ENCODE measurements at regions not wholly inside any gene's neighbourhood (a gene's known extent, or its start where the extent isn't known, plus 50 kb on each side); places are given as distances from the start of the nearest gene placed in this dataset.

DNA sequence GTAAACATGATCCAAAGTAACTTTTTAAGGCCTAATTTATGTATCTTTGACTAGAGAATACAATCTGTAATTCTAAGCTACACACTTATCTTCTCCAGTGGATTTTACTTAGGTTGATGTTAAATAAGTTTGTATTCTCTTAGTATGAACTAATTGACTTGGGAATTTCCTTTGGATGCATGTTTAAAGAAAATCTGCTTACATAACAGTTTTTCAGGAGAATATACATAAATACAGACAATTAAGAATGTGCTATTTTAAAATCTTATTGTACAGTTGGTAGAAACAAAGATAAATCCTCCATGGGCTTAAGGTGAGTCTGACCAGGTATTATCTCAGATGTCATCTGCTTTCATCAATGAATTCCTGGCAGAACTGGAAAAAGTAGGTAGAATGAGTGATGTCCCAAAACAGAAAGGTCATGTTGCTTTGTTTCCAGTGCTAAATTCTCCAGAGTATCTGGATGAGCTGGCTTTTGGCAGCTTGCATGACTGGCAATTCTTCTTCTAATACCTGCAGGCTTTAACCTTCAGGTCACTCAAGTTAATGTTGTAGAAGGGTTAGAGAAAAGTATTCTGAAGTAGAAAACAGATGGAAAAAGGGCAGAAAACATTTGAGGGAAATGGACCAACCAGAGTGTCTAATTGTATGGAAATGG is 150.6 kb downstream of the MACIR start:
- Histone ChIP-seq H3K4me3 (ENCODE audit: low read depth, low read length) (no peak overlapping the region), H3K36me3 (ENCODE audit: insufficient read depth, low read length) (no peaks in the 10 kb centered on the region), H3K79me2 (ENCODE audit: control insufficient read depth, insufficient read depth, low read length, unreplicated experiment) (no peaks in the 10 kb centered on the region), H3K27ac (ENCODE audit: low read depth, low read length) (no peak overlapping the region), H2AFZ (ENCODE audit: low read length, unreplicated experiment) (no peak overlapping the region), H3K27me3 (ENCODE audit: insufficient read depth, low read length) (no peaks in the 10 kb centered on the region), H3K4me1 (ENCODE audit: control insufficient read depth, insufficient read depth, low read length, unreplicated experiment) (no peaks in the 10 kb centered on the region)

DNA sequence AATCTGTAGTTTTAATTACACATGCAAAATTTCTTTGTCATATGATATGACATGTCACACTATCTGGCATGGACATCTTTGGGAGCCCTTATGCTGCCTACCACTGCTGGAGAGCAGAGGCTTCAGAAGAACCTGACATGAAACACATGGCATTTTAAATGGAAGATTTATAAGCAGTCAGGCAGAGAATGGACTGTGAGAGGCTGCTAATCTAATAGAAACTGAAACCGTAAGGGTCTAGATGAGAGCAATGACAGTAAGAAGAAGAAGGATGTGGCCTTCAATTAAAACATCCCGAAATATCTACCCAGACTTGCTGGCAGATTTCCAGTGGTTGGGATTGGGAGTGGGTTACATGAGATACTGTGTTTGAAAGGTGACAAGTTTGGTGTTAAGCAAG is 149.8 kb downstream of the MACIR start:
- H3K27me3 ChIP-seq (ENCODE audit: insufficient read depth, low read length), result no peaks in the 10 kb centered on the region
- no peak overlapping the region for H3K27ac ChIP-seq (ENCODE audit: low read depth, low read length)
- H3K4me1 ChIP-seq (ENCODE audit: control insufficient read depth, insufficient read depth, low read length, unreplicated experiment), result no peaks in the 10 kb centered on the region
- no peaks in the 10 kb centered on the region for H3K36me3 ChIP-seq (ENCODE audit: insufficient read depth, low read length)
- H2AFZ ChIP-seq (ENCODE audit: low read length, unreplicated experiment), result no peak overlapping the region
- no peak overlapping the region for H3K4me3 ChIP-seq (ENCODE audit: low read depth, low read length)
- no peaks in the 10 kb centered on the region for H3K79me2 ChIP-seq (ENCODE audit: control insufficient read depth, insufficient read depth, low read length, unreplicated experiment)

DNA sequence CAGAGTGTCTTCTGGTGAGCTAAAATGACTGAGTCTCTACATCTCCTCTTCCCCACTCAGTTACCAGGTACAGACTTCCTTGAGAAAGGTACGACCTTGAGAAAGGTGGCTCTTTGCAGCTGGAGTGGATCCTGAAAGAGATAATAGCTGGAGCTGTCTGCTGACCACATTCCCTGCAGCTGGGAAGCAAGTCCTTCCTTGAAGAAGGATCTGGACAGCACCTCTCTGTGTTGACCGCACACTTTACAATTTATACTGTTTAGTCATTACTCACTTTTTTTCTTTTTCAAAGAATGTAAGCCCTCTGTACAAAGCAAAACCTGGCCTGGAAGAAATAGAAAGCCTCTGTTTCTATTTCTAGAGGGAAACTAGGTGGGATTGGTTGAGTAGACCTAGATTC is 148.8 kb downstream of the MACIR start:
- no peaks in the 10 kb centered on the region for H3K4me1 ChIP-seq (ENCODE audit: control insufficient read depth, insufficient read depth, low read length, unreplicated experiment)
- no peak overlapping the region for H3K4me3 ChIP-seq (ENCODE audit: low read depth, low read length)
- H3K27me3 ChIP-seq (ENCODE audit: insufficient read depth, low read length), result no peaks in the 10 kb centered on the region
- no peak overlapping the region for H3K27ac ChIP-seq (ENCODE audit: low read depth, low read length)
- H2AFZ ChIP-seq (ENCODE audit: low read length, unreplicated experiment), result no peak overlapping the region
- H3K36me3 ChIP-seq (ENCODE audit: insufficient read depth, low read length), result no peaks in the 10 kb centered on the region
- H3K79me2 ChIP-seq (ENCODE audit: control insufficient read depth, insufficient read depth, low read length, unreplicated experiment), result no peaks in the 10 kb centered on the region

DNA sequence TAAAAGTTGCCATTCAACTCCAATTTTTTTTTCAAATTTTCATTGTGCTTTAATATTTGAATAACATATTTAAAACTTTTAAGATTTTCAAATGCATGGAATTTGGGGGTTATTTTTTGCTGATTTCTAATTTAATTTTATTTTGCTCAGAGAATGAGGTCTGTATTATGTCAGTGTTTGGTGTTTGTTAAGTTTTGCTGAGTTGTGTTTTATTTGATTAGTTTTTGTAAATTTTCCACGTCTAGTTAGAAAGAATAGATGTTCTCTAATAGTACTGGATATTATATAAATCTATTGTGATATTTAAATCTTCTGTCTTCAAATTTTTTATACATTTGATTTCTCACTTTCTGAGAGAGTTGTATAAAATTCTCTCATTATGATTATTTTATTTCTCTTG is 145.9 kb downstream of the MACIR start:
- no peak overlapping the region for H2AFZ ChIP-seq (ENCODE audit: low read length, unreplicated experiment)
- no peaks in the 10 kb centered on the region for H3K4me1 ChIP-seq (ENCODE audit: control insufficient read depth, insufficient read depth, low read length, unreplicated experiment)
- H3K36me3 ChIP-seq (ENCODE audit: insufficient read depth, low read length), result no peaks in the 10 kb centered on the region
- no peak overlapping the region for H3K27ac ChIP-seq (ENCODE audit: low read depth, low read length)
- no peaks in the 10 kb centered on the region for H3K27me3 ChIP-seq (ENCODE audit: insufficient read depth, low read length)
- no peak overlapping the region for H3K4me3 ChIP-seq (ENCODE audit: low read depth, low read length)
- H3K79me2 ChIP-seq (ENCODE audit: control insufficient read depth, insufficient read depth, low read length, unreplicated experiment), result no peaks in the 10 kb centered on the region

DNA sequence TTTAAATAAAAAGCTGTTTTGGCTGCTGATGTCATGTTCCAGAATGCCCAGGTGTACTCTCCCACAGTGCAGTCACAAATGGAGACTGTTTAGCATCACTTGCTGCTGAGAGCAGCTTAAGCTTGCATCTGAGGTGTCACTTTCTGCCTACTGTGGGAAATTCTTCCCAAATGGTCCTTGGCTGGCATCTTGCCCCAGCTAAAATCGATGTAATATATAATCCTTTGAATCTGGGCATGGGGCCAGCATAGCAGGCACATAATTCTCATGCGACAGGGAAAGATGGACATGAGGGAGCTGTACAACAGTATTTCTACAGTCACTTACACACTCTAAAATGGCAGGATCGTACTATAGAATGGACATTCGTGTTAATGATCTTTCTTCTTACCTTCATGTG is 144.3 kb downstream of the MACIR start:
- H3K27me3 ChIP-seq (ENCODE audit: insufficient read depth, low read length), result no peaks in the 10 kb centered on the region
- no peaks in the 10 kb centered on the region for H3K4me1 ChIP-seq (ENCODE audit: control insufficient read depth, insufficient read depth, low read length, unreplicated experiment)
- no peaks in the 10 kb centered on the region for H3K36me3 ChIP-seq (ENCODE audit: insufficient read depth, low read length)
- no peak overlapping the region for H3K27ac ChIP-seq (ENCODE audit: low read depth, low read length)
- H3K79me2 ChIP-seq (ENCODE audit: control insufficient read depth, insufficient read depth, low read length, unreplicated experiment), result no peaks in the 10 kb centered on the region
- H2AFZ ChIP-seq (ENCODE audit: low read length, unreplicated experiment), result no peak overlapping the region
- H3K4me3 ChIP-seq (ENCODE audit: low read depth, low read length), result no peak overlapping the region

DNA sequence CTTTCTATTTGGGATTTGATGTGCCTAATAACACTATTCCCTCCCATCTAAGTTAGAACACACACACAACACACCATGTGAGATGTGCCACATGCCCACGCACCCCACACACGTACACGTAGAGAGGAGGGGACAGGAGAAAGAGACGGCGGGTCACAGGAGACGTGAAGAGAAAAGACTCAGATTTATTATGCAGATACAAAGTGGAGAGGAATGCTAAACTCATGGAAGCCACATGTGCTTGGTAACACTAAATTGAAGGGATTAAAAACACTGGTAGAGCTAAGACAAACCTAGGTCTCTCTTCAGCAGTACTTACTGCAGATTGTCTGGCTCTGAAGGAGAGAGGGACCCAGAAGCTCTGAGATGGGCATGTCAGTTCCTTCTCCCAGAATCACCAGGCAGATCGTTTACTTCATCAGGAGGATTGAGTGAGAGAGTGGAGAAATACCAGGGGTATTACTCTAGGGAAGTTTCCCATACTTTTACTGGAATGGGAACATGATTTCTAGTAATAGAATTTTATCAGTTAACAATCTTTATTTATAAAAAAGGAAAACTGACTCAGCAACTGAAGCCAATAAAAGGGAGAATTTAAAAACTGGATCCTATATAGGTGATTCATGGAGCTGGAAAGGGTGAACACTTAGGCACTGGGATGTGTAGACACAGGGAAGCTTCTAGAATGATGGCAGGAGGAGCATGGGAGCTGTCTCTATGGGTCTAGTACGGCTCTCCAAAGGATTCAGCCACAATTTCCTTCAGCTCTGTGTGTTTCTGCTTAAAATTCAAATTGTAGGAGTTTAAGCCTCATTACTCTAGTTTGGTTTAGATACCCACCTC is 139.4 kb downstream of the MACIR start:
- no peak overlapping the region for H3K4me3 ChIP-seq (ENCODE audit: low read depth, low read length)
- H3K36me3 ChIP-seq (ENCODE audit: insufficient read depth, low read length), result no peaks in the 10 kb centered on the region
- H2AFZ ChIP-seq (ENCODE audit: low read length, unreplicated experiment), result no peak overlapping the region
- no peaks in the 10 kb centered on the region for H3K79me2 ChIP-seq (ENCODE audit: control insufficient read depth, insufficient read depth, low read length, unreplicated experiment)
- H3K27ac ChIP-seq (ENCODE audit: low read depth, low read length), result no peak overlapping the region
- no peaks in the 10 kb centered on the region for H3K27me3 ChIP-seq (ENCODE audit: insufficient read depth, low read length)
- H3K4me1 ChIP-seq (ENCODE audit: control insufficient read depth, insufficient read depth, low read length, unreplicated experiment), result peaks cover 6% of the 10 kb centered on the region

DNA sequence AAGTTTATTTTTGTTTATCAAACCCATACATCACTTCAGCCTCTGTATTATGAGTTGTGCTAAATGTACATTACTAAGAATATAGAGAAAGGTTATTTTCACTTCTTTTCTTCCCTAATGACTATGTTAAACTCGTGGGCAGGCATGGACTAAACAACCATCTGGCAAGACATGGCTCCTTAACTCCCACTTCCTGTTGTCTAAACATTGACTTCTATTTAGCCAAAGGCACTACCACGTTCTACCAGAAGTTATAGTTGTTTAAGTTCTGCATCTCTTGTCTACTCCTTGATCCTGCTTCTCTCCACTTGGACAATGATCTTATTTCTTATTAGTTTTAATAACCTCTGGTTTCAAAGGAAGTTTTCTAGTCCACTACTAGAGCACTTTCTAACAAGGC is 136.1 kb downstream of the MACIR start:
- no peaks in the 10 kb centered on the region for H3K27me3 ChIP-seq (ENCODE audit: insufficient read depth, low read length)
- H3K4me1 ChIP-seq (ENCODE audit: control insufficient read depth, insufficient read depth, low read length, unreplicated experiment), result peaks cover 6% of the 10 kb centered on the region
- no peaks in the 10 kb centered on the region for H3K36me3 ChIP-seq (ENCODE audit: insufficient read depth, low read length)
- H3K4me3 ChIP-seq (ENCODE audit: low read depth, low read length), result no peak overlapping the region
- H3K79me2 ChIP-seq (ENCODE audit: control insufficient read depth, insufficient read depth, low read length, unreplicated experiment), result no peaks in the 10 kb centered on the region
- no peak overlapping the region for H2AFZ ChIP-seq (ENCODE audit: low read length, unreplicated experiment)
- no peak overlapping the region for H3K27ac ChIP-seq (ENCODE audit: low read depth, low read length)

DNA sequence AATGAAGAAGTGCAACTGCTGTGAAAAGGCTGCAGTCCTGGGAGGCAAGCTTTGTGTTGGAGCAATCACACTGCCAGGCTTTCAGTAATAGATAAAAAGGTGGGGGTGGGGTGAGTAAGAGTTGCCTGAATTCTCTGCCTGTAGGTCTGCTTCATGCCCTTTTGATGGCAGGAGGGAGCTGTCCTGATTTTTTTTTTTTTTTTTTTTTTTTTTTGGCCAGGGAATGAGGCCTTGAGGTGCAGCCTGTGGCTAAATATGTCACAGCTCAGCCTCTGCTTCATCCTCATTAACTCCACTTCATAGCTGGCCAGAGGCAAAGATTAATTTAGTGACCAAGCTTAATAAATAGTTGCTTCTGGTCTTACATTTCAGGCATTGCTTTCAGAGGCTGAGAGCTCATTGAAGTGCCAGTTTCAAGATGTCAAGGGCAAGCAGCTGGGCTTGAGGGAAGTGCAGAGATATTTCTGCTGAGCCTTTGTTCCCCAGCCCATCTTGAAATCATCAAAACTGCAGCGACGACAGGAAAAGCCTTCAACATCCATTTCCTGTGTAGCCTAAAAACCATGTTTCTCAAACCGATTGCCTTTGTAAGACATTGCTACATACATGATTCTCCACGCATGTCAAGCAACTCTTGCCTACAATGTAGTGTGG is 134.7 kb downstream of the MACIR start:
- H3K4me3 ChIP-seq (ENCODE audit: low read depth, low read length), result no peak overlapping the region
- no peak overlapping the region for H3K27ac ChIP-seq (ENCODE audit: low read depth, low read length)
- peaks cover 6% of the 10 kb centered on the region for H3K4me1 ChIP-seq (ENCODE audit: control insufficient read depth, insufficient read depth, low read length, unreplicated experiment)
- H3K27me3 ChIP-seq (ENCODE audit: insufficient read depth, low read length), result no peaks in the 10 kb centered on the region
- H3K79me2 ChIP-seq (ENCODE audit: control insufficient read depth, insufficient read depth, low read length, unreplicated experiment), result no peaks in the 10 kb centered on the region
- peak overlapping the region; percentile 44 for H2AFZ ChIP-seq (ENCODE audit: low read length, unreplicated experiment)
- H3K36me3 ChIP-seq (ENCODE audit: insufficient read depth, low read length), result no peaks in the 10 kb centered on the region

DNA sequence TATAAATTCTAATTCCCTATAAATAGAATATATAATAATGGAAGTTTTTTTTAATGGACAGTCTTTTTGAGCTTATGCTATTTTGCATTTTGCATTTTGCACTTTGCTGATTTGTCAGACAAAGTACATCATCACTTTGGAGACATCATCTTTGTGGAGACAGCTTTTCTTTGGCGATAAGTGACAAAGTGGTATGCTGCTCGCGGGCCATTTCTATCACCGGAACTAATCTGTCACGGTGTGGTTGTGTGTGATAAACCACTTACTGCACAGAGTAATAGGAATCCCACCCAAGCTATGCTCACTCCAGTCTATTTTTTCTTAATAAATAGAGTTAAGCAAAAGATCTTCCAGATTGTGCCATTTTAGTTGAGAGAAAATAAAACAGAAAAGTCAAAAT is 133.1 kb downstream of the MACIR start:
- no peak overlapping the region for H3K27ac ChIP-seq (ENCODE audit: low read depth, low read length)
- no peaks in the 10 kb centered on the region for H3K36me3 ChIP-seq (ENCODE audit: insufficient read depth, low read length)
- no peak overlapping the region for H2AFZ ChIP-seq (ENCODE audit: low read length, unreplicated experiment)
- H3K4me1 ChIP-seq (ENCODE audit: control insufficient read depth, insufficient read depth, low read length, unreplicated experiment), result peaks cover 6% of the 10 kb centered on the region
- H3K4me3 ChIP-seq (ENCODE audit: low read depth, low read length), result no peak overlapping the region
- H3K27me3 ChIP-seq (ENCODE audit: insufficient read depth, low read length), result no peaks in the 10 kb centered on the region
- no peaks in the 10 kb centered on the region for H3K79me2 ChIP-seq (ENCODE audit: control insufficient read depth, insufficient read depth, low read length, unreplicated experiment)

DNA sequence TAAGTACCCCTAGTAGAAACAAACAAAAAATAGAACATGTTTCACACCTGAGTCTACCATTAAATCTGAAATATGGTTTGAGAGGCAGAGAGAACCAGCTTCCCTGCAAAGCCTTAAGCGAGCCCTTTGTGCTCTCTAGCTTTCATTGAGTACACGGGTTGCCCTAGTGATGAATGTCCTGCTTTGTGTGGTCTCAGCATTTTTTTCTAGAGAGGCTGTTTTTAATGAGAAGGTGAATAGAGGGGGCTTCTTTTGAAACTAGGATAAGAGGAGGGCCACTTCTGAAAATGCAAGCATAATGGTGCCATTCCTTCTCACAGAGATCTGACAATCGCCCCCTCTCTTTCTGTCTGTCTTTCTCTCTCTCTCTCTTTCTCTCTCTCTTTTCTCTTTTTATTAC is 131.3 kb downstream of the MACIR start:
- Histone ChIP-seq H3K79me2 (ENCODE audit: control insufficient read depth, insufficient read depth, low read length, unreplicated experiment) (no peaks in the 10 kb centered on the region), H3K4me1 (ENCODE audit: control insufficient read depth, insufficient read depth, low read length, unreplicated experiment) (peaks cover 6% of the 10 kb centered on the region), H2AFZ (ENCODE audit: low read length, unreplicated experiment) (no peak overlapping the region), H3K36me3 (ENCODE audit: insufficient read depth, low read length) (no peaks in the 10 kb centered on the region), H3K27ac (ENCODE audit: low read depth, low read length) (no peak overlapping the region), H3K27me3 (ENCODE audit: insufficient read depth, low read length) (no peaks in the 10 kb centered on the region), H3K4me3 (ENCODE audit: low read depth, low read length) (no peak overlapping the region)

DNA sequence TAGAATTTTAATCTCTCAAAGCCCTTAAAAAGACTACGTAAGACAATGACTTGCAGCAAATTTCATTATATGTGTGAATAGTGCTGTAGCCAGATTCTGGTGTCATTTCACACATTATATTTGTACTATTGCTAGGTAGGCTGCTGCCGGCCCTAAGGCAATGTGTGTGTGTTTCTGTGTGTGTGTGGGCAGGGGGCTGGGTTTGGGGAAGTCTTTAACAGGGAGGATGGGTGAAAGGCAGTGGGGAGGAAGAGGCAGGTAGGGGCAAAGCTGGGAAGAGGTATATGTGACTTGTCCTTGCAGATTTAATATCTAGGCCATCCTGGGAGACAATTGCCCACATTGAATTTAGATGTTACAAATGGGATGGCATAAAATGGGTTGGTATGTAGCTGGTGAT is 130.8 kb downstream of the MACIR start:
- Histone ChIP-seq H3K27ac (ENCODE audit: low read depth, low read length) (no peak overlapping the region), H3K4me1 (ENCODE audit: control insufficient read depth, insufficient read depth, low read length, unreplicated experiment) (peaks cover 6% of the 10 kb centered on the region), H3K36me3 (ENCODE audit: insufficient read depth, low read length) (no peaks in the 10 kb centered on the region), H3K27me3 (ENCODE audit: insufficient read depth, low read length) (no peaks in the 10 kb centered on the region), H3K4me3 (ENCODE audit: low read depth, low read length) (no peak overlapping the region), H3K79me2 (ENCODE audit: control insufficient read depth, insufficient read depth, low read length, unreplicated experiment) (no peaks in the 10 kb centered on the region), H2AFZ (ENCODE audit: low read length, unreplicated experiment) (no peak overlapping the region)
